Sigmoid colon (tissue), 6 donors: ENCODE measurements at regions not wholly inside any gene's neighbourhood (a gene's known extent, or its start where the extent isn't known, plus 50 kb on each side); places are given as distances from the start of the nearest gene placed in this dataset.

ENCODE experiments used
- DNase-seq: peaks from one replicate; pipeline ENCODE4 v3.0.0-alpha.2; 2019
- H3K27ac ChIP-seq, 4 donors: fragments of 200-600 bp; sonication (generic); one replicate each; pipeline ENCODE4 v1.5.1; 2016 to 2019; ENCODE audit warnings: mild to moderate bottlenecking in 1 of 4
- H3K27me3 ChIP-seq, 3 donors: fragments of 200-600 bp; sonication (generic); one replicate each; pipeline ENCODE4 v1.5.1; 2019; ENCODE audit warnings: mild to moderate bottlenecking in 1 of 3
- H3K36me3 ChIP-seq, 4 donors: fragments of 200-600 bp; sonication (generic); one replicate each; pipeline ENCODE4 v1.5.1; 2016 to 2019
- H3K4me1 ChIP-seq, 4 donors: fragments of 200-600 bp; sonication (generic); one replicate each; pipeline ENCODE4 v1.5.1; 2017 to 2019
- H3K4me3 ChIP-seq, 4 donors: fragments of 200-600 bp; sonication (generic); one replicate each; pipeline ENCODE4 v1.5.1; 2017 to 2019; ENCODE audit warnings: mild to moderate bottlenecking in 2 of 4, moderate library complexity in 1 of 4
- H3K9me3 ChIP-seq, 4 donors: fragments of 200-600 bp in 3 of 4; sonication (generic) in 3 of 4; one replicate each; pipeline versions ENCODE4 v1.5.1 to v1.6.1; 2013 to 2019
- EP300 ChIP-seq, 4 donors: sonication (generic); formaldehyde crosslinking; IDR thresholded peaks; one replicate each; pipeline ENCODE4 v1.6.1; 2017; ENCODE audit warnings: antibody characterized with exemption in 4 of 4
- POLR2A ChIP-seq, 2 donors: fragments of 450-650 bp; IDR thresholded peaks; one replicate each; pipeline ENCODE4 v1.6.1; 2016; ENCODE audit warnings: antibody characterized with exemption in 2 of 2, mild to moderate bottlenecking in 2 of 2, moderate library complexity in 2 of 2
- POLR2AphosphoS5 ChIP-seq, 4 donors: sonication (generic); formaldehyde crosslinking; IDR thresholded peaks; one replicate each; pipeline ENCODE4 v1.6.1; 2017; ENCODE audit warnings: antibody characterized with exemption in 4 of 4
- WGBS, 2 donors: extraction: QIAGEN DNeasy Blood & Tissue Kit; methylation state at CpG; one replicate each; pipeline ENCODE4 v1.1.7; 2013; 5-methylcytosine and 5-hydroxymethylcytosine counted together
- intact Hi-C: fragments of 100-400 bp; cut with DNase I; formaldehyde crosslinking; loops from one replicate; pipeline ENCODE4 v1.15.1; 2023
- TF ChIP-seq, protein P1 (sequence below), 4 experiments: fragments of 450-650 bp in 3 of 4; fragments of 200-600 bp in 1 of 4; IDR thresholded peaks; one replicate each; pipeline ENCODE4 v1.5.1; 2016 to 2019; ENCODE audit warnings: antibody characterized with exemption in 4 of 4, mild to moderate bottlenecking in 3 of 4, moderate library complexity in 2 of 4
- donor health status: healthy with polysubstance abuse.
- donor health status: healthy.

DNA sequence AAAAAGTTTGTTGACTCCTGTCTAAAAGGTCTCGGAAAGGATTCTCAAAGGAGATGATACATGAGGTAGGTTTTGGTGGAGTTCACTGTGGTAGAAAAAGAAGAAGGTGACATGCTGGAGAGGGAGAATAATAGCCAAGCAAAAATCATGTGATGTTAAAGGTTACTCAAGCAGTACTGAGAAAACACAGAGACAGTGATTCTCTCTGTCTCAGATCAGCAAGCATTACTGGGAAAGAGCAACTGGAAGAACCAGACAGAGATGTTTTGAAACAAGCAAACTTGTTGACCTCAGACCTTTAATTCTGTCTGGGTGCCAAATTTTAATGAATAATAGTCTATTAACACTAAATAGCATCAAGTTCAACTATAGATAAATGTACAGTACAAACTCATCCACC lies 183.5 kb upstream of the PLEKHG7 start:
- no peak overlapping the region for H3K4me3 ChIP-seq
- H3K27me3 ChIP-seq, result no peaks in the 10 kb centered on the region
- no peak for TF ChIP-seq POLR2A (IDR thresholded peaks at IDR 0.05)
- TF ChIP-seq EP300 (IDR thresholded peaks at IDR 0.05), result no peak
- TF ChIP-seq POLR2AphosphoS5 (IDR thresholded peaks at IDR 0.05), result no peak
- TF ChIP-seq, protein P1, sequence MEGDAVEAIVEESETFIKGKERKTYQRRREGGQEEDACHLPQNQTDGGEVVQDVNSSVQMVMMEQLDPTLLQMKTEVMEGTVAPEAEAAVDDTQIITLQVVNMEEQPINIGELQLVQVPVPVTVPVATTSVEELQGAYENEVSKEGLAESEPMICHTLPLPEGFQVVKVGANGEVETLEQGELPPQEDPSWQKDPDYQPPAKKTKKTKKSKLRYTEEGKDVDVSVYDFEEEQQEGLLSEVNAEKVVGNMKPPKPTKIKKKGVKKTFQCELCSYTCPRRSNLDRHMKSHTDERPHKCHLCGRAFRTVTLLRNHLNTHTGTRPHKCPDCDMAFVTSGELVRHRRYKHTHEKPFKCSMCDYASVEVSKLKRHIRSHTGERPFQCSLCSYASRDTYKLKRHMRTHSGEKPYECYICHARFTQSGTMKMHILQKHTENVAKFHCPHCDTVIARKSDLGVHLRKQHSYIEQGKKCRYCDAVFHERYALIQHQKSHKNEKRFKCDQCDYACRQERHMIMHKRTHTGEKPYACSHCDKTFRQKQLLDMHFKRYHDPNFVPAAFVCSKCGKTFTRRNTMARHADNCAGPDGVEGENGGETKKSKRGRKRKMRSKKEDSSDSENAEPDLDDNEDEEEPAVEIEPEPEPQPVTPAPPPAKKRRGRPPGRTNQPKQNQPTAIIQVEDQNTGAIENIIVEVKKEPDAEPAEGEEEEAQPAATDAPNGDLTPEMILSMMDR (IDR thresholded peaks at IDR 0.05), result no peak
- peaks cover 0 to 5% (median 0%) of the 10 kb centered on the region in 4 donors for H3K4me1 ChIP-seq
- H3K27ac ChIP-seq, result no peak overlapping the region
- intact Hi-C loops, result no loop called here
- WGBS, 2 donors, result 95 to 96% methylated on average over 1 of the region's 1 CpG
- no peak for DNase-seq
- no peaks in the 10 kb centered on the region for H3K9me3 ChIP-seq
- no peaks in the 10 kb centered on the region for H3K36me3 ChIP-seq

DNA sequence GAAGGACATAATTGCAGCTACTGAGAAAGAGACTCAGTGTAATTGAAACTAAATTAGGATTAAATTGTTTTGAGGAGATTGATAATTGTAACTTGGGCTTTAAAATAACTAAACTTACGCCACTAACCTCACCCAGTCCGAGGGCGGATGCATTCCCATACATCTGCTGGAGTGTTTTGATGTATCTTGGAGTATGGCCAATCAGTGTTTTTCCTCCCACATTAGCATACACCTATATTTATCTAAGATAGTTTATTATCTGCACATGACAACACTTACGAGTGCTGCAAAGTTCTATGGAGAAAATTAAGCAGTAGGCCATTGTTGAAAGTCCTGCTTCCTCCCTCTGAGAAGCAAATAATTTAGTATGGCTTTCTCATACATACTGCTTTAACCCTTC lies 184.7 kb upstream of the PLEKHG7 start:
- 27 to 69% methylated on average over 4 of the region's 4 CpGs for WGBS, 2 donors
- DNase-seq, result no peak
- H3K4me3 ChIP-seq, result no peak overlapping the region

DNA sequence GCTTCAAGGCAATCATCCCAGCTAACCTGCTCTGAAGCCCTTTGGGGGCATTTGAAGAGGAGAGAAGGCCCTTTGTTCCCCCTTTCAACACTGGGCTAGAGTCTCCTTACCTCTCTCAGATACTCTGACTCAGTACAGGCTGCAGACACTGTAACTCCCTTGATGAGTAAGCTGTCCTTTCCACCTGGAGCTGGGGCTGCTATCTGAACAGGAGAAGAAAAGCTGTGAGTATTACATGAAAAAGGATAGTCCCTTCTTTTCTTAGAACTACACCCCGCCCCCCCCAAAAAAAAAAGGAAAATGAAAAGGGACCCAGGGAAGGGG lies 186.6 kb upstream of the PLEKHG7 start:
- H3K36me3 ChIP-seq, result no peaks in the 10 kb centered on the region
- no peaks in the 10 kb centered on the region for H3K27me3 ChIP-seq
- H3K4me3 ChIP-seq, result no peak overlapping the region
- H3K4me1 ChIP-seq, result peaks cover 0 to 14% (median 5%) of the 10 kb centered on the region in 4 donors
- intact Hi-C loops, result no loop called here
- 76 to 79% methylated on average over 1 of the region's 1 CpG for WGBS, 2 donors
- TF ChIP-seq POLR2A (IDR thresholded peaks at IDR 0.05), result no peak
- TF ChIP-seq POLR2AphosphoS5 (IDR thresholded peaks at IDR 0.05), result no peak
- TF ChIP-seq EP300 (IDR thresholded peaks at IDR 0.05), result no peak
- H3K27ac ChIP-seq, result no peak overlapping the region
- no peak for DNase-seq
- H3K9me3 ChIP-seq, result no peaks in the 10 kb centered on the region

More for the DNA sequence above, 184.7 kb upstream of the PLEKHG7 start:
- H3K9me3 ChIP-seq, result no peaks in the 10 kb centered on the region
- no peaks in the 10 kb centered on the region for H3K36me3 ChIP-seq
- TF ChIP-seq POLR2AphosphoS5 (IDR thresholded peaks at IDR 0.05) (no peak), POLR2A (IDR thresholded peaks at IDR 0.05) (no peak), EP300 (IDR thresholded peaks at IDR 0.05) (no peak)
- TF ChIP-seq, protein P1 (IDR thresholded peaks at IDR 0.05), result no peak
- H3K27me3 ChIP-seq, result no peaks in the 10 kb centered on the region
- peaks cover 0 to 5% (median 0%) of the 10 kb centered on the region in 4 donors for H3K4me1 ChIP-seq
- no peak overlapping the region for H3K27ac ChIP-seq
- intact Hi-C loops, result no loop called here

DNA sequence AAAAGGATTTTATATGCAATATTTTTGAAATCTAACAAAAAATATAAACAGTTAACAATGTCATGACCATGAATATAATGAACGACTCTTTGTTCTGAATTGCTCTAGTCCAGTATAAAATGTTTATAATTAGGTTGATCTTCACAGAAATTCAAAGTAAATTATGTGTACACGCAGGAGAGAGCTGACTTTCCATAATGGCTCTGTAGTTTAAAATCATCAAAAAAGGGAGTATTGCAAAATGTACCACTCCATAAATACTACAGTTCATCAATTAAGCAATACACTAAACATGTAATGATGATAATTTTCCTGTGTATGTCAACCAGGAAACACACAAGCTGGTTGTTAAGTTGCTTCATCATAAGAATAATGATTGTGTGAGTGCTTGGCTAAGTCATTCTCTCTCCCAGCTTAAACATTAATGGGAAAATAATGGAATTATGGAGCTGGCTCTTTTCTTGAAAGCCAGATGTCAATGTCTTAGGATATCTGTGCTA lies 189.5 kb upstream of the PLEKHG7 start:
- intact Hi-C loops, result no loop called here
- Histone ChIP-seq H3K36me3 (no peaks in the 10 kb centered on the region), H3K4me3 (no peak overlapping the region), H3K9me3 (no peaks in the 10 kb centered on the region), H3K27ac (peak overlapping the region in 1 of 4 donors; percentile 3), H3K27me3 (no peaks in the 10 kb centered on the region), H3K4me1 (peaks cover 0 to 17% (median 9%) of the 10 kb centered on the region in 4 donors)
- no peak for DNase-seq
- TF ChIP-seq, protein P1 (IDR thresholded peaks at IDR 0.05), result no peak
- no peak for TF ChIP-seq POLR2A (IDR thresholded peaks at IDR 0.05)
- TF ChIP-seq EP300 (IDR thresholded peaks at IDR 0.05), result no peak
- peak in 1 of 4 donors; percentile 42 for TF ChIP-seq POLR2AphosphoS5 (IDR thresholded peaks at IDR 0.05)
- 81 to 83% methylated on average over 2 of the region's 2 CpGs for WGBS, 2 donors

DNA sequence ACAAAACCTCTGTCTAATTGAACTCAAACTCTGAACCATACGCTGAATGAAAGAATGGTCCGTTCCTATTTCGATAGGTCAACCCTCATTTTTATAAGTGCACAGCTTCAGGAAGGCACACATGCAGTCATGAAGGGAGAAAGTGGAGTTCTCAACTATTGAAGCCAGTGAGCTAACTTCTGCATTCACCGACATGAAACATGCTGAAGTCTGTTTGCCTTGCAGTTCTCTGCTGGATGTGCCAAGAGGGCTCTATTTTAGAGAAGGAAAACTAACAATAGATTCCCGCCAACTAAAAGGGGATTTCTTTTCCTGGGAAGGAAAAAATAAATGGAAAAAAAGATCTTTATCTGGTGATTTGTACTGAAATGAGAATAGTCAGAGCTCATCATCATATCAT lies 191.0 kb upstream of the PLEKHG7 start:
- H3K4me3 ChIP-seq, result no peak overlapping the region
- 88 to 94% methylated on average over 5 of the region's 5 CpGs for WGBS, 2 donors
- no peaks in the 10 kb centered on the region for H3K36me3 ChIP-seq
- H3K27ac ChIP-seq, result peak overlapping the region in 1 of 4 donors; percentile 11
- TF ChIP-seq, protein P1 (IDR thresholded peaks at IDR 0.05), result no peak
- TF ChIP-seq POLR2A (IDR thresholded peaks at IDR 0.05) (no peak), EP300 (IDR thresholded peaks at IDR 0.05) (no peak), POLR2AphosphoS5 (IDR thresholded peaks at IDR 0.05) (no peak)
- no peaks in the 10 kb centered on the region for H3K9me3 ChIP-seq
- H3K4me1 ChIP-seq, result peaks cover 0 to 15% (median 11%) of the 10 kb centered on the region in 4 donors
- intact Hi-C loops, result no loop called here
- DNase-seq, result no peak
- no peaks in the 10 kb centered on the region for H3K27me3 ChIP-seq
